ENCODE measurements at regions not wholly inside any gene's neighbourhood (a gene's known extent, or its start where the extent isn't known, plus 50 kb on each side); places are given as distances from the start of the nearest gene placed in this dataset.

GRCh38 chr15:35874260-35874905 is 328.4 kb upstream of the DPH6 start:
- no peaks in the 10 kb centered on the region for H3K36me3 ChIP-seq (replicated peaks in 1 of 2; ENCODE audit: control insufficient read depth in 2 of 2, insufficient read depth in 2 of 2, low read length in 2 of 2)

GRCh38 chr15:35876762-35877161 is 330.8 kb upstream of the DPH6 start:
- no peak overlapping the region for H2BK5ac ChIP-seq (ENCODE audit: low read length)
- no peak overlapping the region for H2BK15ac ChIP-seq (ENCODE audit: low read length)
- H3K4me2 ChIP-seq (ENCODE audit: insufficient read depth, low read length, poor library complexity, severe bottlenecking): no peak overlapping the region
- no peak overlapping the region for H3K23ac ChIP-seq (ENCODE audit: low read depth, low read length, poor library complexity)
- no peak overlapping the region for H3K9ac ChIP-seq (ENCODE audit: low read depth, low read length, poor library complexity)
- no peak overlapping the region for H3K18ac ChIP-seq (ENCODE audit: low read length)
- no peaks in the 10 kb centered on the region for H3K9me3 ChIP-seq (replicated peaks in 1 of 2; ENCODE audit: control insufficient read depth in 2 of 2, insufficient read depth in 1 of 2, low read depth in 1 of 2, low read length in 2 of 2)
- H4K8ac ChIP-seq (ENCODE audit: low read depth, low read length): no peak overlapping the region
- H3K4me3 ChIP-seq (ENCODE audit: low read length in 2 of 2): no peak overlapping the region
- H3K4ac ChIP-seq (ENCODE audit: low read length): no peak overlapping the region
- H3K36me3 ChIP-seq (replicated peaks in 1 of 2; ENCODE audit: control insufficient read depth in 2 of 2, insufficient read depth in 2 of 2, low read length in 2 of 2): no peaks in the 10 kb centered on the region
- no peak for DNase-seq (ENCODE audit: low spot score)
- no peaks in the 10 kb centered on the region for H3K79me1 ChIP-seq (ENCODE audit: low read depth, low read length)
- H2BK120ac ChIP-seq (ENCODE audit: low read depth, low read length): no peak overlapping the region
- H3K27ac ChIP-seq (replicated peaks; ENCODE audit: low read length): no peak overlapping the region
- WGBS, 2 donors (ENCODE audit: extremely low coverage in 2 of 2, insufficient read length in 2 of 2, insufficient replicate concordance in 1 of 2): no CpG with 5 or more reads among the region's 4 CpGs
- H2AK5ac ChIP-seq (ENCODE audit: low read depth, low read length): no peak overlapping the region
- no peaks in the 10 kb centered on the region for H3K4me1 ChIP-seq (ENCODE audit: control insufficient read depth in 2 of 2, insufficient read depth in 1 of 2, low read depth in 1 of 2, low read length in 2 of 2)
- H2BK12ac ChIP-seq (ENCODE audit: low read length): no peak overlapping the region
- no peak overlapping the region for H4K91ac ChIP-seq (ENCODE audit: low read depth, low read length, poor library complexity)
- H3K14ac ChIP-seq (ENCODE audit: low read length): no peak overlapping the region
- H2AFZ ChIP-seq (ENCODE audit: low read length): no peak overlapping the region
- H3K27me3 ChIP-seq (ENCODE audit: control insufficient read depth in 3 of 3, insufficient read depth in 3 of 3, low read depth in 1 of 3, low read length in 3 of 3): no peaks in the 10 kb centered on the region

More at GRCh38 chr15:35874260-35874905, 328.4 kb upstream of the DPH6 start:
- H2AFZ ChIP-seq (ENCODE audit: low read length): no peak overlapping the region
- no peak overlapping the region for H3K23ac ChIP-seq (ENCODE audit: low read depth, low read length, poor library complexity)
- no peak overlapping the region for H3K14ac ChIP-seq (ENCODE audit: low read length)
- DNase-seq (ENCODE audit: low spot score): no peak
- H3K79me1 ChIP-seq (ENCODE audit: low read depth, low read length): no peaks in the 10 kb centered on the region
- H3K4ac ChIP-seq (ENCODE audit: low read length): no peak overlapping the region
- H3K9ac ChIP-seq (ENCODE audit: low read depth, low read length, poor library complexity): no peak overlapping the region
- no peaks in the 10 kb centered on the region for H3K4me1 ChIP-seq (ENCODE audit: control insufficient read depth in 2 of 2, insufficient read depth in 1 of 2, low read depth in 1 of 2, low read length in 2 of 2)
- no peak overlapping the region for H4K91ac ChIP-seq (ENCODE audit: low read depth, low read length, poor library complexity)
- no peak overlapping the region for H2BK12ac ChIP-seq (ENCODE audit: low read length)
- H2AK5ac ChIP-seq (ENCODE audit: low read depth, low read length): no peak overlapping the region
- H2BK120ac ChIP-seq (ENCODE audit: low read depth, low read length): no peak overlapping the region
- H2BK5ac ChIP-seq (ENCODE audit: low read length): no peak overlapping the region
- H3K27me3 ChIP-seq (ENCODE audit: control insufficient read depth in 3 of 3, insufficient read depth in 3 of 3, low read depth in 1 of 3, low read length in 3 of 3): no peaks in the 10 kb centered on the region
- no peaks in the 10 kb centered on the region for H3K9me3 ChIP-seq (replicated peaks in 1 of 2; ENCODE audit: control insufficient read depth in 2 of 2, insufficient read depth in 1 of 2, low read depth in 1 of 2, low read length in 2 of 2)
- H3K18ac ChIP-seq (ENCODE audit: low read length): no peak overlapping the region
- H4K8ac ChIP-seq (ENCODE audit: low read depth, low read length): no peak overlapping the region
- no peak overlapping the region for H3K4me3 ChIP-seq (ENCODE audit: low read length in 2 of 2)
- no peak overlapping the region for H3K27ac ChIP-seq (replicated peaks; ENCODE audit: low read length)
- H2BK15ac ChIP-seq (ENCODE audit: low read length): no peak overlapping the region
- no peak overlapping the region for H3K4me2 ChIP-seq (ENCODE audit: insufficient read depth, low read length, poor library complexity, severe bottlenecking)

GRCh38 chr15:35880896-35881295 is 334.9 kb upstream of the DPH6 start:
- DNase-seq (ENCODE audit: low spot score): no peak
- Histone ChIP-seq H3K9me3 (replicated peaks in 1 of 2; ENCODE audit: control insufficient read depth in 2 of 2, insufficient read depth in 1 of 2, low read depth in 1 of 2, low read length in 2 of 2) (no peaks in the 10 kb centered on the region), H3K27me3 (ENCODE audit: control insufficient read depth in 3 of 3, insufficient read depth in 3 of 3, low read depth in 1 of 3, low read length in 3 of 3) (no peaks in the 10 kb centered on the region), H2BK15ac (ENCODE audit: low read length) (no peak overlapping the region), H2AFZ (ENCODE audit: low read length) (no peak overlapping the region), H3K79me1 (ENCODE audit: low read depth, low read length) (no peaks in the 10 kb centered on the region), H4K91ac (ENCODE audit: low read depth, low read length, poor library complexity) (no peak overlapping the region), H4K8ac (ENCODE audit: low read depth, low read length) (no peak overlapping the region), H3K4me2 (ENCODE audit: insufficient read depth, low read length, poor library complexity, severe bottlenecking) (no peak overlapping the region), H3K9ac (ENCODE audit: low read depth, low read length, poor library complexity) (no peak overlapping the region), H3K23ac (ENCODE audit: low read depth, low read length, poor library complexity) (no peak overlapping the region), H2AK5ac (ENCODE audit: low read depth, low read length) (no peak overlapping the region), H2BK120ac (ENCODE audit: low read depth, low read length) (no peak overlapping the region), H3K18ac (ENCODE audit: low read length) (no peak overlapping the region), H2BK5ac (ENCODE audit: low read length) (no peak overlapping the region), H2BK12ac (ENCODE audit: low read length) (no peak overlapping the region), H3K4me1 (ENCODE audit: control insufficient read depth in 2 of 2, insufficient read depth in 1 of 2, low read depth in 1 of 2, low read length in 2 of 2) (no peaks in the 10 kb centered on the region), H3K27ac (replicated peaks; ENCODE audit: low read length) (no peak overlapping the region), H3K4me3 (ENCODE audit: low read length in 2 of 2) (no peak overlapping the region), H3K36me3 (replicated peaks in 1 of 2; ENCODE audit: control insufficient read depth in 2 of 2, insufficient read depth in 2 of 2, low read length in 2 of 2) (no peaks in the 10 kb centered on the region), H3K14ac (ENCODE audit: low read length) (no peak overlapping the region), H3K4ac (ENCODE audit: low read length) (no peak overlapping the region)
- no CpG with 5 or more reads among the region's 3 CpGs for whole genome bisulfite sequencing, 2 donors (ENCODE audit: extremely low coverage in 2 of 2, insufficient read length in 2 of 2, insufficient replicate concordance in 1 of 2)

- no peak overlapping the region for H2BK12ac ChIP-seq (ENCODE audit: low read length)
- no peak overlapping the region for H3K4me2 ChIP-seq (ENCODE audit: insufficient read depth, low read length, poor library complexity, severe bottlenecking)
- no peak overlapping the region for H2BK120ac ChIP-seq (ENCODE audit: low read depth, low read length)
- H3K79me1 ChIP-seq (ENCODE audit: low read depth, low read length): no peaks in the 10 kb centered on the region
- H3K36me3 ChIP-seq (replicated peaks in 1 of 2; ENCODE audit: control insufficient read depth in 2 of 2, insufficient read depth in 2 of 2, low read length in 2 of 2): no peaks in the 10 kb centered on the region
- H3K27ac ChIP-seq (replicated peaks; ENCODE audit: low read length): no peak overlapping the region
- H4K91ac ChIP-seq (ENCODE audit: low read depth, low read length, poor library complexity): no peak overlapping the region
- H3K18ac ChIP-seq (ENCODE audit: low read length): no peak overlapping the region
- no peak overlapping the region for H3K14ac ChIP-seq (ENCODE audit: low read length)
- no peak overlapping the region for H2BK5ac ChIP-seq (ENCODE audit: low read length)
- no peak overlapping the region for H4K8ac ChIP-seq (ENCODE audit: low read depth, low read length)
- no peak overlapping the region for H3K4me3 ChIP-seq (ENCODE audit: low read length in 2 of 2)
- H3K9ac ChIP-seq (ENCODE audit: low read depth, low read length, poor library complexity): no peak overlapping the region
- H3K4me1 ChIP-seq (ENCODE audit: control insufficient read depth in 2 of 2, insufficient read depth in 1 of 2, low read depth in 1 of 2, low read length in 2 of 2): no peaks in the 10 kb centered on the region
- H3K4ac ChIP-seq (ENCODE audit: low read length): no peak overlapping the region
- no peak overlapping the region for H3K23ac ChIP-seq (ENCODE audit: low read depth, low read length, poor library complexity)
- H2AK5ac ChIP-seq (ENCODE audit: low read depth, low read length): no peak overlapping the region
- no peak overlapping the region for H2BK15ac ChIP-seq (ENCODE audit: low read length)
- no peak for DNase-seq (ENCODE audit: low spot score)
- no peak overlapping the region for H2AFZ ChIP-seq (ENCODE audit: low read length)
- no CpG with 5 or more reads among the region's 1 CpG for WGBS, 2 donors (ENCODE audit: extremely low coverage in 2 of 2, insufficient read length in 2 of 2, insufficient replicate concordance in 1 of 2)
- no peaks in the 10 kb centered on the region for H3K27me3 ChIP-seq (ENCODE audit: control insufficient read depth in 3 of 3, insufficient read depth in 3 of 3, low read depth in 1 of 3, low read length in 3 of 3)
- no peaks in the 10 kb centered on the region for H3K9me3 ChIP-seq (replicated peaks in 1 of 2; ENCODE audit: control insufficient read depth in 2 of 2, insufficient read depth in 1 of 2, low read depth in 1 of 2, low read length in 2 of 2)
Measured at GRCh38 chr15:35885870-35886269, 339.9 kb upstream of the DPH6 start.
